GM21529 (cell line): ENCODE measurements at regions not wholly inside any gene's neighbourhood (a gene's known extent, or its start where the extent isn't known, plus 50 kb on each side); places are given as distances from the start of the nearest gene placed in this dataset.
"Not testable (repeated sequence)": the region's sequence is repeated elsewhere in the genome, so short reads cannot be mapped to it uniquely, and the experiment has no call there.

Experiments used
- ATAC-seq: cut with Tn5 transposase; IDR thresholded peaks from one replicate; pipeline ENCODE4 v1.9.1; 2021; ENCODE audit not compliant: unreplicated experiment

DNA sequence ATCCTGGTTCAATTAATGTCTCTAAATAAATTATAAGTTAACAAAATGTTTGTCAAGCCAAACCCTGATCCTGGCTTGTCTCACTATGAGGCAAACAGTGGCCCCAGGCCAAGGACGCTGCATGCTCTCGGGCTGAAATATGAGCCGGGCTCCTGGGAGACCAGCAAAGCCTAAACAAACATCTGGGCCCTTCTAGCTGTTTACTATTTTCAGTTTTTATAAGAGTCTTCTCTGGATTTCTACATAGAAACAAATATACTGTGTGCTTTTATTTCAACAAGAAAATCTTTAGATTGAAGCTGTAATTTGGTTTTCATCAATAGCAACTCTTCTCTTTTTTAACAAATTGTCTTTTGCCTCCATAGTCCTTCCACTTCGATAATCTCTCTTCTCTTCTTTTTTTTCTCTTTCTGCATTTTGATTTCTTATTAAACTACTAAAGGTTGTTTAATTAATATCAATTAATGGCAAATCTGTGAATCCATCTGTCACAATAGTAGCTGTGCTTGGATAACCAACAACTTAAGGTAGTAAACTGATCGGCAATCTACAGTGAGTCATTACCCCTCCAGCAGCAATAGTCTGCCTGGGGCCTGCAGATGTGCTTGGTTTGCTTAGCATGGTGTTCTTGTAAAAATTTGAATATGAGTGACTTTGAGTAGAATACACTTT, 83.3 kb upstream of the DNAJC1 start:
- ATAC-seq, result no peak

DNA sequence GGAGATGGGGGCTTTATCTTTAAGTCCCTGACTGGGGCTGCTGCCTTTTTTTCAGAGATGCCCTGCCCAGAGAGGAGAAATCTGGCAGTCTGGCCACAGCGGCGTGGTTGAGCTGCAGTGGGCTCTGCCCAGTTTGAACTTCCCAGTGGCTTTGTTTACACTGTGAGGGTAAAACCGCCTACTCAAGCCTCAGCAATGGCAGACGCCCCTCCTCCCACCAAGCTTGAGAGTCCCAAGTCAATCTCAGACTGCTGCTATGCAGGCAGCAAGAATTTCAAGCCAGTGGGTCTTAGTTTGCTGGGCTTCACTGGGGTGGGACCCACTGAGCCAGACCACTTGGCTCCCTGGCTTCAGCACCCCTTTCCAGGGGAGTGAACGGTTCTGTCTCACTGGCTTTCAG, 76.4 kb upstream of the DNAJC1 start:
- not testable (repeated sequence) for ATAC-seq

DNA sequence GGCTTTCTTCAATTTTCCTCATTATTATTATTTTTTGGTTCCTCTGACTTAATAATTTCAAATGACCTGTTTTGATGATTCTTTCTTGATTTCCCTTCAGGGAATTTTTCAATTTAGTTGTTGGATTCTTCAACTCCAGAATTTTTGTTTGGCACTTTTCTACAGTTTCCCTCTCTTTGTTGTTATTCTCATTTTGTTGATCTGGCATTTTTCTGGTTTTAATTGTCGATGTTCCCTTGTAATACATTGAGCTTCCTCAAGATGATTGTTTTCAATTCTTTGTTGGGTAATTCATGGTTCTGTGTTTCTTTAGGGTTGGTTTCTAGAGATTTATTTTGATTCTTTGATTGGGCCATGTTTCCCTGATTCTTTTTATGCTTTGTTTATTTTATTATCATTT, 67.8 kb upstream of the DNAJC1 start:
- no peak for ATAC-seq

DNA sequence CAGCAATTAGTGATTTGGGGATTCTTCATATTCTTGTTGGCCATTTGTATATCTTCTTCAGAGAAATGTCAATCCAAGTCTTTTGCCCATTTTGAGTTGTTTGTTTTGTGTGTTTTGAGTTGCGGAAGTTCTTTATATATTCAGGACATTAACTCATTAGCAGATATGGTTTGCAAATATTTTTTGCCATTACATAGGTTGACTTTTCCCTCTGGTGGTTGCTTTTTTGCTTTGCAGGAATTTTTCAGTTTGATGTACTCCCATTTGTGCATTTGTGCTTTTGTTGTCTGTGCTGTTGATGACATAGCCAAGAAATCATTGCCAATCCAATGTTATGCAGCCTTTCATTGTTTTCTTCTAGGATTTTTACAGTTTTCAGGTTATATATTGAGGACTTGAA, 63.6 kb upstream of the DNAJC1 start:
- no peak for ATAC-seq

DNA sequence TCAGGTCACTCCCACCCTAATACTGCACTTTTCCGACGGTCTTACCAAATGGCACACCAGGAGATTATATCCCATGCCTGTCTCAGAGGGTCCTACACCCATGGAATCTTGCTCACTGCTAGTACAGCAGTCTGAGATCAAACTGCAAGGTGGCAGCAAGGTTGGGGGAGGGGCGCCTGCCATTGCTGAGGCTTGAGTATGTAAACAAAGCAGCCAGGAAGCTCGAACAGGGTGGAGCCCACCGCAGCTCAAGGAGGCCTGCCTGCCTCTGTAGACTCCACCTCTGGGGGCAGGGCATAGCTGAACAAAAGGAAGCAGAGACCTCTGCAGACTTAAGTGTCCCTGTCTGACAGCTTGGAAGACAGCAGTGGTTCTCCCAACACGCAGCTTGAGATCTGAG, 57.5 kb upstream of the DNAJC1 start:
- ATAC-seq, result not testable (repeated sequence)

DNA sequence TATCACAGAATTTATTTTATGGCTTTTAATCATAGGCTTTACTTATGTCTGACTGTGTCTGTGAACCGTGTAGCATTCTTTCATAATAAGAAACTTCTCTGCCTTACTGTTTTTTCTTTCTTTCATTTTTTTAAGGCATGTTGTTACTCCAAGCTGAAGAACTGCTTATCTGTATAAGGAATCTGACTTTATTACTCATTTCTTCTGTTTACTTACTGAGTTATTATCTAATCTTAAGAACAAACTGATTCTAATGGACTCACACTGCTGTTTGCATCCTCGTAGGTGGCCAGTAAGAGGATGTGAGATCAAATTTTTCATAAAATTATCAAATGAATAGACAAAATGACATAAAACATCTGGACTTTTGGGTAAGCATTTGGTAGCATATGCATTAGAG, 54.7 kb upstream of the DNAJC1 start:
- ATAC-seq, result no peak

DNA sequence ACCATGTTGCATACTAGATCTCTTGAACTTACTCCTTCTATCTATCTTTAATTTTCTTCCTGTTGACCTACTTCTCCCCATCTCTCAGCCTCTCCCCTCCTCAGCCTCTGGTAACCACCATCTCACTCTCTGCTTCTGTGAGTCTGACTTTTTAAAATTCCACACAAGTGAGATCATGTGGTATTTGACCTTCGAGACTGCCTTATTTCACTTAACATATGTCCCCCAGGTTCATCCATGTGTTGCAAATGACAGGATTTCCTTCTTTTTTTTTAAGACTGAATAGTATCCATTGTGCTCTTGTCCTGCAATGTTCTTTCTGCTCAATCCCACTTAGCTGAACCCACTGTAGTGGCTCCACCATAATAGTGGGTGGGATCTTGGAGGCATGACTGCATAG, 51.4 kb upstream of the DNAJC1 start:
- ATAC-seq, result no peak
